Esophagus muscularis mucosa (tissue), 4 donors: ENCODE measurements at regions not wholly inside any gene's neighbourhood (a gene's known extent, or its start where the extent isn't known, plus 50 kb on each side); places are given as distances from the start of the nearest gene placed in this dataset.

Experiments
- DNase-seq: peaks from one replicate; pipeline ENCODE4 v3.0.0-alpha.2; 2017; ENCODE audit errors: extremely low spot score
- H3K27ac ChIP-seq, 4 donors: fragments of 200-600 bp; sonication (generic); replicated peaks in 1 of 4; 1 replicate in 3 of 4; 2 replicates in 1 of 4; pipeline ENCODE4 v1.5.1; 2016 to 2019; ENCODE audit warnings: mild to moderate bottlenecking in 1 of 4
- H3K27me3 ChIP-seq, 4 donors: fragments of 200-600 bp; sonication (generic); one replicate each; pipeline versions ENCODE4 v1.5.1 to v1.6.0; 2016 to 2019
- H3K36me3 ChIP-seq, 4 donors: fragments of 200-600 bp; sonication (generic); one replicate each; pipeline ENCODE4 v1.5.1; 2016 to 2019
- H3K4me1 ChIP-seq, 4 donors: fragments of 200-600 bp; sonication (generic); one replicate each; pipeline ENCODE4 v1.5.1; 2016 to 2019
- H3K4me3 ChIP-seq, 4 donors: fragments of 200-600 bp; sonication (generic); 1 replicate in 2 of 4; 2 replicates in 2 of 4; pipeline ENCODE4 v1.5.1; 2016 to 2019; ENCODE audit warnings: mild to moderate bottlenecking in 4 of 4, moderate library complexity in 1 of 4
- H3K9me3 ChIP-seq, 4 donors: fragments of 200-600 bp; sonication (generic); 1 replicate in 3 of 4; 2 replicates in 1 of 4; pipeline ENCODE4 v1.5.1; 2016 to 2019
- EP300 ChIP-seq: sonication (generic); formaldehyde crosslinking; IDR thresholded peaks from one replicate; pipeline ENCODE4 v1.6.1; 2017; ENCODE audit warnings: antibody characterized with exemption
- POLR2A ChIP-seq: fragments of 450-650 bp; IDR thresholded peaks from one replicate; pipeline ENCODE4 v1.6.1; 2017; ENCODE audit warnings: antibody characterized with exemption, moderate library complexity, mild to moderate bottlenecking, low read depth
- POLR2AphosphoS5 ChIP-seq, 2 donors: sonication (generic); formaldehyde crosslinking; IDR thresholded peaks; one replicate each; pipeline ENCODE4 v1.6.1; 2017; ENCODE audit warnings: antibody characterized with exemption in 2 of 2
- WGBS: methylation state at CpG from one replicate; pipeline ENCODE4 v1.1.5; 2018; 5-methylcytosine and 5-hydroxymethylcytosine counted together
- intact Hi-C: fragments of 100-400 bp; cut with DNase I; formaldehyde crosslinking; loops from one replicate; pipeline ENCODE4 v1.15.1; 2023
- TF ChIP-seq, protein P1 (sequence below), 3 experiments: fragments of 200-600 bp in 2 of 3; fragments of 450-650 bp in 1 of 3; sonication (generic) in 2 of 3; IDR thresholded peaks; one replicate each; pipeline ENCODE4 v1.5.1; 2017 to 2019; ENCODE audit warnings: antibody characterized with exemption in 3 of 3, mild to moderate bottlenecking in 2 of 3, moderate library complexity in 1 of 3

DNA sequence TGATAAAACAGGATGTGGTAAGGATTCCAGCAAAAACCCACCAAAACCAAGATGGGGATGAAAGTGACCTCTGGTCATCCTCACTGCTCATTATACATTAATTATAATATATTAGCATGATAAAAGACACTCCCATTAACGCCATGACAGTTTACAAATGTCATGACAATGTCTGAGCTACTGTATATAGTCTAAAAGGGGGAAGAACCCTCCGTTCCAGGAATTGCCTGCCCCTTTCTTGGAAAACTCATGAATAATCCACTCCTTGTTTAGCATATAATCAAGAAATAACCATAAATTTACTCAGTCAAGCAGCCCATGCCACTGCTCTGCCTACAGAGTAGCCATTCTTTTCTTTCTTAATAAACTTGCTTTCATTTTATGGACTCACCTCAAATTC is 96.4 kb upstream of the VLDLR start:
- intact Hi-C loops = no loop called here
- no peak overlapping the region for H3K4me3 ChIP-seq
- no peaks in the 10 kb centered on the region for H3K27me3 ChIP-seq
- DNase-seq = no peak
- no peaks in the 10 kb centered on the region for H3K36me3 ChIP-seq
- no peak overlapping the region for H3K27ac ChIP-seq
- 93% methylated on average over 2 of the region's 2 CpGs for WGBS
- no peaks in the 10 kb centered on the region for H3K4me1 ChIP-seq
- TF ChIP-seq POLR2A (no peak), EP300 (no peak), POLR2AphosphoS5 (IDR thresholded peaks at IDR 0.05) (no peak)
- TF ChIP-seq, protein P1, sequence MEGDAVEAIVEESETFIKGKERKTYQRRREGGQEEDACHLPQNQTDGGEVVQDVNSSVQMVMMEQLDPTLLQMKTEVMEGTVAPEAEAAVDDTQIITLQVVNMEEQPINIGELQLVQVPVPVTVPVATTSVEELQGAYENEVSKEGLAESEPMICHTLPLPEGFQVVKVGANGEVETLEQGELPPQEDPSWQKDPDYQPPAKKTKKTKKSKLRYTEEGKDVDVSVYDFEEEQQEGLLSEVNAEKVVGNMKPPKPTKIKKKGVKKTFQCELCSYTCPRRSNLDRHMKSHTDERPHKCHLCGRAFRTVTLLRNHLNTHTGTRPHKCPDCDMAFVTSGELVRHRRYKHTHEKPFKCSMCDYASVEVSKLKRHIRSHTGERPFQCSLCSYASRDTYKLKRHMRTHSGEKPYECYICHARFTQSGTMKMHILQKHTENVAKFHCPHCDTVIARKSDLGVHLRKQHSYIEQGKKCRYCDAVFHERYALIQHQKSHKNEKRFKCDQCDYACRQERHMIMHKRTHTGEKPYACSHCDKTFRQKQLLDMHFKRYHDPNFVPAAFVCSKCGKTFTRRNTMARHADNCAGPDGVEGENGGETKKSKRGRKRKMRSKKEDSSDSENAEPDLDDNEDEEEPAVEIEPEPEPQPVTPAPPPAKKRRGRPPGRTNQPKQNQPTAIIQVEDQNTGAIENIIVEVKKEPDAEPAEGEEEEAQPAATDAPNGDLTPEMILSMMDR (IDR thresholded peaks at IDR 0.05) = no peak
- no peaks in the 10 kb centered on the region for H3K9me3 ChIP-seq

DNA sequence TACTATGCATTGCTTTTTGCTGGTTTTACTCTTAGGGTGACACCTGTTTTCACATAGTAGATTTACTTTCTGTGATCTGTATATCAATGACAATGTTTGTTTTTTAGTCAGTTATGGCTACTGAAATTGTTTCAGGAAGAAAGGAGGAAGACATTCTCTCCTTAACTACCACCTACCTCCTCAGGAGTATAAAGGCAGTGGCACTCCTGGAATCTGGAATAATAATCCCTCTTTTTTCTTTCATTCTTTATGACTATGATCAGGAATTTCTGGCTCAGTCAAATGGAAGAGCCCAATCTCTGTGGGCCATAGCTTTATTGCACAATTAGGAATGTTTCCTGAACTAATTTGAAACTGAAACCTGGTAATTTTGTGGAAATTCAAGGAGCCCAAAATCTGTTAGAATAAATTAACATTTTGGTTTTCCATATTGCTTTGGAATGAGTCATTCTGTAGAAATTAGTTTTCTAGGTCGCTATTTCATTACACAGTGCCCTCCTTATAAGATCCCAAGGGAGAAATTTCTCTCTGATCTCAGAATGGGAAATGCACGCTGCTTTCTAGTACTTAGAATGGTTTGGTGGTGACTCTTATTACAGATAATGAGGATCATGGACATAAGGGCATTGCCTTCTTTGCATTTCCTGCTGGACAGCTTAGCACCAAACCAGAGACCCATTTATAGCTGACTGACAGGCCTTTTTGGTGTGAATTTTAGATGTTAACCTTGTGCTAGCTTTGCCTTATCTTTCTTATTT is 95.3 kb upstream of the VLDLR start:
- Histone ChIP-seq H3K36me3 (no peaks in the 10 kb centered on the region), H3K27ac (no peak overlapping the region), H3K4me1 (no peaks in the 10 kb centered on the region), H3K4me3 (no peak overlapping the region), H3K9me3 (no peaks in the 10 kb centered on the region), H3K27me3 (no peaks in the 10 kb centered on the region)
- 82% methylated on average over 2 of the region's 2 CpGs for WGBS
- intact Hi-C loops = no loop called here
- DNase-seq = no peak
- TF ChIP-seq POLR2A = no peak
- TF ChIP-seq, protein P1 (IDR thresholded peaks at IDR 0.05) = no peak
- no peak for TF ChIP-seq POLR2AphosphoS5 (IDR thresholded peaks at IDR 0.05)
- no peak for TF ChIP-seq EP300

DNA sequence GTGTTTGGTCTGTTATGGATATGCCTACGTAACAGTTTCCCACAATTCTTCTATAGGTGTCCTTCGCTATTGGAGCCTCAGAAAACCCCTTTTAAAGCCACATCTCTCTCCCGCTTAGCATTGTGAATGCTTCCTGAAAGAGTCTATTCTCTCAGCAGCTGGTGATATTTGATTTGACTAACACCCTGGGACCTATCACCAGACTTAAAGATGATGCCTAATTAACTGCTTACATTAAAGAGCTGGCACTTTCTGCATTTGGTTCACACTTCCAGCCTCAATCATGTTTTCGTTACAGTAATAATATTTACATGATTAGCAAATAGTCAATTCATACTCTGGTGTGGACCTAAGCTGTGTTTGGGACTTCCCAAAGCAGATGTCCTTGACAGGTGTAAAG is 90.1 kb upstream of the VLDLR start:
- H3K4me3 ChIP-seq = no peak overlapping the region
- no peaks in the 10 kb centered on the region for H3K4me1 ChIP-seq
- no peak overlapping the region for H3K27ac ChIP-seq
- H3K27me3 ChIP-seq = no peaks in the 10 kb centered on the region
- intact Hi-C loops = no loop called here
- WGBS = 91% methylated on average over 4 of the region's 4 CpGs
- H3K36me3 ChIP-seq = no peaks in the 10 kb centered on the region
- H3K9me3 ChIP-seq = no peaks in the 10 kb centered on the region
- TF ChIP-seq POLR2A (no peak), POLR2AphosphoS5 (IDR thresholded peaks at IDR 0.05) (no peak), EP300 (no peak)
- TF ChIP-seq, protein P1 (IDR thresholded peaks at IDR 0.05) = no peak
- DNase-seq = no peak

DNA sequence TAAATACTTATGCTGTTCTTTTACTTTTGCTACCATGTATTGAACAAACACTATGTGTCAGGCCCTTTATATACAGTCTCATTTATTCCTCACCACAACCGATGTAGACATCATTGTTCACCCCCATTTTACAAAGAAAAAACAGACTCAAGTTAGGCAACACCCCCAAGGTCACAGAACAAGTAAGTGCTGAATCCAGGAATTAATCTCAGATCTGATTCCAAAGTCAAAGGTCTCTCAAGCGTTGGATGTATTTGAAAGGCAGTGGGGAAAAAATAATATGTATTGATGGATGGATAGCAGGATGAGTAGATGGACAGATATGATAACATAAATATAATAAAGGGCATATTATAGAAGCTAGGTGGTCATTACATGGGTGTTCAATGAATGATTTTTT is 85.1 kb upstream of the VLDLR start:
- 90% methylated on average over 2 of the region's 2 CpGs for WGBS
- no peak for TF ChIP-seq POLR2A
- no peak for TF ChIP-seq EP300
- TF ChIP-seq, protein P1 (IDR thresholded peaks at IDR 0.05) = no peak
- TF ChIP-seq POLR2AphosphoS5 (IDR thresholded peaks at IDR 0.05) = no peak
- peaks cover 0 to 4% (median 0%) of the 10 kb centered on the region in 4 donors for H3K36me3 ChIP-seq
- H3K27ac ChIP-seq = no peak overlapping the region
- no peaks in the 10 kb centered on the region for H3K9me3 ChIP-seq
- H3K4me1 ChIP-seq = no peaks in the 10 kb centered on the region
- intact Hi-C loops = no loop called here
- DNase-seq = no peak
- H3K4me3 ChIP-seq = no peak overlapping the region
- no peaks in the 10 kb centered on the region for H3K27me3 ChIP-seq
